ENCODE measurements at regions not wholly inside any gene's neighbourhood (a gene's known extent, or its start where the extent isn't known, plus 50 kb on each side); places are given as distances from the start of the nearest gene placed in this dataset.
A peak's percentile ranks its signal among the peaks of the same experiment; 100 is the strongest.

- Histone ChIP-seq H3K27me3 (ENCODE audit: control insufficient read depth, insufficient read depth, low read length) (no peaks in the 10 kb centered on the region), H3K9ac (ENCODE audit: low read length in 3 of 3) (no peak overlapping the region), H3K4me1 (ENCODE audit: control insufficient read depth in 2 of 3, insufficient read depth in 2 of 3, low read depth in 1 of 3, low read length in 3 of 3) (no peaks in the 10 kb centered on the region), H3K4me3 (ENCODE audit: low read length in 3 of 3) (no peak overlapping the region), H3K27ac (ENCODE audit: low read depth in 2 of 2, low read length in 2 of 2) (no peak overlapping the region), H3K36me3 (ENCODE audit: control insufficient read depth in 2 of 3, insufficient read depth in 3 of 3, low read length in 3 of 3) (no peaks in the 10 kb centered on the region), H3K9me3 (ENCODE audit: control insufficient read depth in 2 of 3, insufficient read depth in 1 of 3, low read length in 3 of 3) (no peaks in the 10 kb centered on the region)
- intact Hi-C loops (cut with DNase I) = no loop called here
- no peak for FAIRE-seq
- DNase-seq = peak in 1 of 5 donors; percentile 19
- no peak for TF ChIP-seq CTCF (IDR thresholded peaks at IDR 0.05; ENCODE audit: borderline replicate concordance, extremely low read depth, insufficient read depth)
Observed at GRCh38 chr11:134575504-134576230, 163.6 kb upstream of the B3GAT1 start.

GRCh38 chr11:134574947-134575346, 162.9 kb upstream of the B3GAT1 start:
- Histone ChIP-seq H3K9ac (ENCODE audit: low read length in 3 of 3) (no peak overlapping the region), H3K4me3 (ENCODE audit: low read length in 3 of 3) (no peak overlapping the region), H3K27me3 (ENCODE audit: control insufficient read depth, insufficient read depth, low read length) (no peaks in the 10 kb centered on the region), H3K4me1 (ENCODE audit: control insufficient read depth in 2 of 3, insufficient read depth in 2 of 3, low read depth in 1 of 3, low read length in 3 of 3) (no peaks in the 10 kb centered on the region), H3K36me3 (ENCODE audit: control insufficient read depth in 2 of 3, insufficient read depth in 3 of 3, low read length in 3 of 3) (no peaks in the 10 kb centered on the region), H3K27ac (ENCODE audit: low read depth in 2 of 2, low read length in 2 of 2) (no peak overlapping the region), H3K9me3 (ENCODE audit: control insufficient read depth in 2 of 3, insufficient read depth in 1 of 3, low read length in 3 of 3) (no peaks in the 10 kb centered on the region)
- no peak for TF ChIP-seq CTCF (IDR thresholded peaks at IDR 0.05; ENCODE audit: borderline replicate concordance, extremely low read depth, insufficient read depth)
- FAIRE-seq (no peak), DNase-seq (no peak)
- intact Hi-C loops (cut with DNase I) = no loop called here

GRCh38 chr11:134574425-134574824, 162.4 kb upstream of the B3GAT1 start:
- intact Hi-C loops (cut with DNase I) = no loop called here
- TF ChIP-seq CTCF (IDR thresholded peaks at IDR 0.05; ENCODE audit: borderline replicate concordance, extremely low read depth, insufficient read depth) = no peak
- H3K36me3 ChIP-seq (ENCODE audit: control insufficient read depth in 2 of 3, insufficient read depth in 3 of 3, low read length in 3 of 3) = no peaks in the 10 kb centered on the region
- H3K9me3 ChIP-seq (ENCODE audit: control insufficient read depth in 2 of 3, insufficient read depth in 1 of 3, low read length in 3 of 3) = no peaks in the 10 kb centered on the region
- H3K9ac ChIP-seq (ENCODE audit: low read length in 3 of 3) = no peak overlapping the region
- FAIRE-seq (no peak), DNase-seq (no peak)
- H3K27ac ChIP-seq (ENCODE audit: low read depth in 2 of 2, low read length in 2 of 2) = no peak overlapping the region
- H3K27me3 ChIP-seq (ENCODE audit: control insufficient read depth, insufficient read depth, low read length) = no peaks in the 10 kb centered on the region
- H3K4me3 ChIP-seq (ENCODE audit: low read length in 3 of 3) = no peak overlapping the region
- no peaks in the 10 kb centered on the region for H3K4me1 ChIP-seq (ENCODE audit: control insufficient read depth in 2 of 3, insufficient read depth in 2 of 3, low read depth in 1 of 3, low read length in 3 of 3)

GRCh38 chr11:134573857-134574256, 161.8 kb upstream of the B3GAT1 start:
- no peak for TF ChIP-seq CTCF (IDR thresholded peaks at IDR 0.05; ENCODE audit: borderline replicate concordance, extremely low read depth, insufficient read depth)
- no peak overlapping the region for H3K9ac ChIP-seq (ENCODE audit: low read length in 3 of 3)
- no peak overlapping the region for H3K4me3 ChIP-seq (ENCODE audit: low read length in 3 of 3)
- H3K27me3 ChIP-seq (ENCODE audit: control insufficient read depth, insufficient read depth, low read length) = no peaks in the 10 kb centered on the region
- H3K4me1 ChIP-seq (ENCODE audit: control insufficient read depth in 2 of 3, insufficient read depth in 2 of 3, low read depth in 1 of 3, low read length in 3 of 3) = no peaks in the 10 kb centered on the region
- H3K9me3 ChIP-seq (ENCODE audit: control insufficient read depth in 2 of 3, insufficient read depth in 1 of 3, low read length in 3 of 3) = no peaks in the 10 kb centered on the region
- no peak overlapping the region for H3K27ac ChIP-seq (ENCODE audit: low read depth in 2 of 2, low read length in 2 of 2)
- FAIRE-seq = no peak
- intact Hi-C loops (cut with DNase I) = no loop called here
- H3K36me3 ChIP-seq (ENCODE audit: control insufficient read depth in 2 of 3, insufficient read depth in 3 of 3, low read length in 3 of 3) = no peaks in the 10 kb centered on the region
- no peak for DNase-seq
